K562 (cell line): ENCODE measurements at regions not wholly inside any gene's neighbourhood (a gene's known extent, or its start where the extent isn't known, plus 50 kb on each side); places are given as distances from the start of the nearest gene placed in this dataset.

ENCODE experiments used
- ATAC-seq: fragments of 200-7000 bp; cut with Tn5 transposase; 3 replicates; pipeline ENCODE4 v1.9.1; 2020; ENCODE audit warnings: moderate library complexity
- BruUV-seq: library from RNA; stranded (reverse); fragments of 400-500 nt; replicated peaks from 2 replicates; lab custom pipeline; 2021; lab: Mats Ljungman, UMichigan
- CTCF ChIA-PET: fragments of 300-600 bp; formaldehyde crosslinking; extraction: SDS; loops from one replicate; lab custom pipeline; 2021; ENCODE audit warnings: low intra/inter-chr PET ratio; lab: Yijun Ruan, JAX
- POLR2A ChIA-PET: fragments of 300-600, 350-650 bp; sonication (Branson Sonifier 250); formaldehyde crosslinking; extraction: SDS; loops from one replicate; lab custom pipeline; 2021; ENCODE audit warnings: antibody characterized with exemption, inconsistent platforms; lab: Yijun Ruan, JAX
- DNase-seq, 4 experiments: peaks; one replicate each; pipeline versions ENCODE4 v3.0.0 to v3.0.0-alpha.2; 2011 to 2018; ENCODE audit warnings: low spot score in 3 of 4, mixed read lengths in 3 of 4; ENCODE audit errors: extremely low read depth in 1 of 4
- FAIRE-seq: peaks from 2 replicates; lab custom pipeline; 2011; peaks lifted over from hg19 to GRCh38; lab: Jason Lieb, UNC
- H2AFZ ChIP-seq: 2 replicates; pipeline ENCODE4 v1.6.0; 2011; ENCODE audit warnings: low read depth, low read length, control low read depth, inconsistent platforms
- H3K27ac ChIP-seq: fragments of 200-600 bp; 3 replicates; pipeline ENCODE4 v1.8.0; 2011; ENCODE audit warnings: low read depth, mild to moderate bottlenecking, control low read depth, inconsistent platforms, low read length, moderate library complexity, mixed read lengths; ENCODE audit errors: extremely low read depth
- H3K27me3 ChIP-seq, 2 experiments: fragments of 300-600 bp in 1 of 2; 2 replicates in 1 of 2; 3 replicates in 1 of 2; pipeline versions ENCODE4 v1.6.0 to v1.8.0; 2011; ENCODE audit warnings: inconsistent platforms in 2 of 2, low read length in 2 of 2, mild to moderate bottlenecking in 1 of 2, mixed read lengths in 1 of 2, moderate library complexity in 1 of 2; ENCODE audit not compliant: control insufficient read depth in 2 of 2, insufficient read depth in 2 of 2
- H3K36me3 ChIP-seq: fragments of 300-600 bp; 3 replicates; pipeline ENCODE4 v1.8.0; 2011; ENCODE audit warnings: mild to moderate bottlenecking, low read length, inconsistent platforms; ENCODE audit not compliant: control insufficient read depth, insufficient read depth
- H3K4me1 ChIP-seq, 2 experiments: fragments of 200-600 bp in 1 of 2; replicated peaks in 1 of 2; 2 replicates in 1 of 2; 3 replicates in 1 of 2; pipeline versions ENCODE4 v1.5.1 to v1.8.0; 2011; ENCODE audit warnings: inconsistent platforms in 2 of 2, low read length in 2 of 2, mild to moderate bottlenecking in 1 of 2, mixed read lengths in 1 of 2, moderate library complexity in 1 of 2; ENCODE audit not compliant: control insufficient read depth in 2 of 2, insufficient read depth in 2 of 2
- H3K4me2 ChIP-seq: 2 replicates; pipeline ENCODE4 v1.6.1; 2011; ENCODE audit warnings: low read length, control low read depth, inconsistent platforms, mixed read lengths; ENCODE audit not compliant: insufficient read depth
- H3K4me3 ChIP-seq: fragments of 200-600 bp; sonication (generic), shearing (Covaris generic); 2 replicates; pipeline ENCODE4 v1.5.1; 2016; ENCODE audit warnings: control low read depth, inconsistent platforms
- H3K79me2 ChIP-seq: fragments of 200-600 bp; 3 replicates; pipeline ENCODE4 v1.8.0; 2011; ENCODE audit warnings: low read length, inconsistent platforms; ENCODE audit not compliant: control insufficient read depth, insufficient read depth
- H3K9ac ChIP-seq, 2 experiments: 2 replicates each; pipeline versions ENCODE4 v1.6.0 to v1.6.1; 2011; ENCODE audit warnings: low read depth in 2 of 2, low read length in 2 of 2, control low read depth in 1 of 2, inconsistent platforms in 1 of 2, mild to moderate bottlenecking in 1 of 2, mixed read lengths in 1 of 2; ENCODE audit not compliant: insufficient read depth in 1 of 2
- H3K9me1 ChIP-seq: one replicate; pipeline ENCODE4 v1.6.0; 2011; ENCODE audit warnings: inconsistent platforms, mild to moderate bottlenecking, low read length, moderate library complexity; ENCODE audit not compliant: control insufficient read depth, insufficient read depth
- H3K9me3 ChIP-seq: replicated peaks from 2 replicates; pipeline ENCODE4 v1.5.1; 2011; ENCODE audit warnings: low read depth, low read length, inconsistent platforms; ENCODE audit not compliant: control insufficient read depth, insufficient read depth
- H4K20me1 ChIP-seq: replicated peaks from 2 replicates; pipeline ENCODE4 v1.6.1; 2011; ENCODE audit warnings: low read length, inconsistent platforms, mixed read lengths; ENCODE audit not compliant: control insufficient read depth, insufficient read depth
- FOXA1 ChIP-seq: fragments of 450-650 bp; IDR thresholded peaks from 2 replicates; pipeline ENCODE4 v1.6.1; 2016; ENCODE audit warnings: mild to moderate bottlenecking, borderline replicate concordance
- IRF2 ChIP-seq: sonication (generic); formaldehyde crosslinking; IDR thresholded peaks from 2 replicates; pipeline ENCODE4 v1.8.1; 2022; ENCODE audit warnings: mild to moderate bottlenecking, missing genetic modification reagents
- MYNN ChIP-seq, 2 experiments: sonication (generic); formaldehyde crosslinking in 1 of 2; IDR thresholded peaks; 2 replicates each; pipeline versions ENCODE4 v1.5.0 to v1.6.1; 2016 to 2020; ENCODE audit warnings: antibody characterized with exemption in 1 of 2, missing genetic modification reagents in 1 of 2
- NCOR1 ChIP-seq: fragments of 450-650 bp; IDR thresholded peaks from 2 replicates; pipeline ENCODE4 v1.6.1; 2016; ENCODE audit warnings: mild to moderate bottlenecking, moderate library complexity
- POLR2AphosphoS2 ChIP-seq: IDR thresholded peaks from 2 replicates; pipeline ENCODE4 v1.6.1; 2012; ENCODE audit warnings: low read length, improper control_type of control experiment
- PTTG1 ChIP-seq: fragments of 450-650 bp; IDR thresholded peaks from 2 replicates; pipeline ENCODE4 v1.6.1; 2016; ENCODE audit warnings: low read depth, mild to moderate bottlenecking, missing genetic modification characterization, missing compliant biosample characterization
- WGBS: fragments of 100-300 bp; shearing (Covaris generic); methylation state at CpG from one replicate; pipeline ENCODE4 v1.1.6; 2016; ENCODE audit warnings: low coverage, mixed read lengths; ENCODE audit not compliant: insufficient coverage; ENCODE audit errors: missing lambda C conversion rate; 5-methylcytosine and 5-hydroxymethylcytosine counted together
- in situ Hi-C: fragments of 300-500 bp; cut with MboI; formaldehyde crosslinking; loops from 4 replicates; pipeline ENCODE4 v1.15.0; 2018; ENCODE audit warnings: inconsistent platforms, mixed read lengths
- intact Hi-C: fragments of 100-400 bp; cut with micrococcal nuclease; formaldehyde crosslinking; loops from 2 replicates; pipeline ENCODE4 v1.14.2; 2022

DNA sequence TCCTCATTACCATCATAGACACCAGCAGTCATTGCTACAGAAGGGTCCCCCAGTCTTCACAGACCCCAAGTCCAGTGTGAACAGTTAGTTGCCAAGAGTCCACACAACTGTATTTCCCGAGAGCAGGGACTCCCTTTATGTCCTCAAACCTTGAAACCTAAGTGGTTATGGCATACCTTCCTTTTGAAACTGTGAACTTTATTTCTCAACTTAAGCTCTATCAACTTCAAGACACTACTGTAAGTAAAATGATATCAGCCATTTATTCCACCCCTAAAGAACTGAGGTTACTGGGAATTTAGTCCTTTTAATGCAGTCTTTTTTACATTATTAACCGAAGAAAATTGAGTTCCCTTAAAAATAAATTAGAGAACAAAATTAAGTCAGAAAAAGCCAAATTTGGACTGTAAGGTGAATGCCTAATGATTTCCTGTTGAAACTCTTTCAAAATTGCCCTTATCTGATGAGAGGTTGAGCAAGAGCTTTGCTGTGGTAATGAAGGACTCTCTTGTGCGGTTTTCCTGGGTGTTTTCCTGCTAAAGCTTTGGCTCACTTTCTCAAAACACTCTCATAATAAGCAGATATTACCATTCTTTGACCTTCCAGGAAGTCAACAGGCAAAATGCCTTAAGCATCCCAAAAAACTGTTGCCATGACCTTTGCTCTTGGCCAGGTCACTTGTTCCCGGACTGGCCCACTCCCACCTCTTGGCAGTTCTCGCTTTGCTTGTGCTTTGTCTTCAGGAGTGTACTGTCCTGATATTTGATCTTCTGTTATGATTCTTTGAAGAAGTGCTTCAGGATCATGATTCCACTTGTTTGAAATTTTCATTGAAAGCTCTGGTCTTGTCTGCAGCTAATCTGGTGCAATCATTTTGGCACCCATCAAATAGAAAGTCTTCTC, 765.4 kb upstream of the ANO3 start:
- in situ Hi-C loops (no loop called here), intact Hi-C loops (no loop called here)
- DNase-seq (no peak), FAIRE-seq (no peak), ATAC-seq (no peak)
- no peak overlapping the region for H2AFZ ChIP-seq
- no peaks in the 10 kb centered on the region for H3K79me2 ChIP-seq
- TF ChIP-seq IRF2 (CRISPR knock-in tag) (no peak), NCOR1 (no peak), PTTG1 (tag) (no peak), FOXA1 (no peak), MYNN (IDR thresholded peaks at IDR 0.05) (no peak), MYNN (CRISPR knock-in tag; IDR thresholded peaks at IDR 0.05) (no peak), POLR2AphosphoS2 (no peak)
- H4K20me1 ChIP-seq = no peaks in the 10 kb centered on the region
- POLR2A ChIA-PET = no interaction called here
- 0% methylated on average over 5 of the region's 5 CpGs for WGBS
- no peak overlapping the region for H3K4me2 ChIP-seq
- H3K27me3 ChIP-seq = no peaks in the 10 kb centered on the region
- H3K9me1 ChIP-seq = no peaks in the 10 kb centered on the region
- CTCF ChIA-PET = no interaction called here
- H3K4me1 ChIP-seq = no peaks in the 10 kb centered on the region
- no peaks in the 10 kb centered on the region; the same call in 1 of the 2 replicates for H3K9me3 ChIP-seq
- no peak overlapping the region for H3K9ac ChIP-seq
- no TSS peak for BruUV-seq
- H3K4me3 ChIP-seq = no peak overlapping the region
- no peak overlapping the region for H3K27ac ChIP-seq
- no peaks in the 10 kb centered on the region for H3K36me3 ChIP-seq
